G401.6 (cell line): ENCODE measurements at regions not wholly inside any gene's neighbourhood (a gene's known extent, or its start where the extent isn't known, plus 50 kb on each side); places are given as distances from the start of the nearest gene placed in this dataset.
"Not testable (repeated sequence)": the region's sequence is repeated elsewhere in the genome, so short reads cannot be mapped to it uniquely, and the experiment has no call there.

Experiments
- FAIRE-seq: peaks from 2 replicates; lab custom pipeline; 2012; peaks lifted over from hg19 to GRCh38; lab: Jason Lieb, UNC

- FAIRE-seq = no peak
These were observed 55.6 kb upstream of the ABCD3 start for GRCh38 chr1:94362466-94363058.

- FAIRE-seq = no peak
These were observed 59.3 kb upstream of the ABCD3 start for GRCh38 chr1:94358630-94359599.

GRCh38 chr1:94357661-94358060, 60.5 kb upstream of the ABCD3 start:
- FAIRE-seq = no peak

- FAIRE-seq = no peak
These were observed 62.7 kb upstream of the ABCD3 start for GRCh38 chr1:94355485-94355980.

- FAIRE-seq = no peak
These were observed 66.7 kb upstream of the ABCD3 start for GRCh38 chr1:94351481-94351880.

- FAIRE-seq = no peak
These were observed 67.8 kb upstream of the ABCD3 start for GRCh38 chr1:94350350-94350924.

GRCh38 chr1:94349853-94350252, 68.3 kb upstream of the ABCD3 start:
- FAIRE-seq = no peak

GRCh38 chr1:94348386-94348785, 69.8 kb upstream of the ABCD3 start:
- FAIRE-seq = not testable (repeated sequence)

GRCh38 chr1:94345148-94345721, 73.0 kb upstream of the ABCD3 start:
- FAIRE-seq = no peak

GRCh38 chr1:94342416-94342815, 75.8 kb upstream of the ABCD3 start:
- FAIRE-seq = no peak

GRCh38 chr1:94339206-94339927, 78.8 kb upstream of the ABCD3 start:
- FAIRE-seq = no peak

- no peak for FAIRE-seq
These were observed 81.2 kb upstream of the ABCD3 start for GRCh38 chr1:94336991-94337390.

GRCh38 chr1:94335950-94336349, 82.2 kb upstream of the ABCD3 start:
- FAIRE-seq = peak; percentile 97

GRCh38 chr1:94335447-94335846, 82.7 kb upstream of the ABCD3 start:
- no peak for FAIRE-seq

GRCh38 chr1:94334764-94335163, 83.4 kb upstream of the ABCD3 start:
- FAIRE-seq = no peak

- no peak for FAIRE-seq
These were observed 85.2 kb upstream of the ABCD3 start for GRCh38 chr1:94332952-94333351.

- no peak for FAIRE-seq
These were observed 85.7 kb upstream of the ABCD3 start for GRCh38 chr1:94332516-94332915.

- no peak for FAIRE-seq
These were observed 88.2 kb upstream of the ABCD3 start for GRCh38 chr1:94329986-94330385.

GRCh38 chr1:94329276-94329675, 88.9 kb upstream of the ABCD3 start:
- FAIRE-seq = no peak

GRCh38 chr1:94327001-94327690, 89.8 kb upstream of the ARHGAP29 start:
- no peak for FAIRE-seq

GRCh38 chr1:94326329-94326728, 88.9 kb upstream of the ARHGAP29 start:
- FAIRE-seq = no peak
